ENCODE measurements at regions not wholly inside any gene's neighbourhood (a gene's known extent, or its start where the extent isn't known, plus 50 kb on each side); places are given as distances from the start of the nearest gene placed in this dataset.

DNA sequence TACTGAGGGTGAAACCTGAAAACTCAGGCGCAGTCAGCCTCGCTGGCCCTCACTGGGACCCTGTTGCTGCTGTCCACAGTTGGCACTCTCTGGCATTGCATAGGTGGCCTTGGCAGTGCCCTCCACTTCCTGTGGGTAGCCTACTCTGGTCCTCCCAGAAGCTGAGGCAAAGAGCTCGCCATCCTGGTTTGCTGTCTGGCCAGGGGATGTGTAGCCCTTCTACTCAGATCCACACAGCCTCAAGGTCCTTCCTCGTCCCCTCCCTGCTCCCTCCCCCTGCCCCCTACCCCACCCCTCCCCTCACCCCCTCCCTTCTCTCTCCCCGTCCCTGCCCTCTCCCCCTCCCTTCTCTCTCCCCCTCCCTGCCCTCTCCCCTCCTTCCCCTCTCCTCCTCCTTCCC is 176.0 kb downstream of the OLFM1 start:
- Histone ChIP-seq H3K4me2 (ENCODE audit: low read length) (no peak overlapping the region), H3K27ac (ENCODE audit: low read length) (no peak overlapping the region), H4K20me1 (ENCODE audit: insufficient read depth) (no peaks in the 10 kb centered on the region), H3K4me3 (ENCODE audit: low read length) (no peak overlapping the region), H3K9me2 (ENCODE audit: insufficient read depth, low read length) (no peaks in the 10 kb centered on the region), H2AFZ (ENCODE audit: low read depth, low read length) (no peak overlapping the region), H3K79me2 (replicated peaks; ENCODE audit: insufficient read depth, low read length) (no peaks in the 10 kb centered on the region), H3K27me3 (ENCODE audit: insufficient read depth, low read depth, low read length) (no peaks in the 10 kb centered on the region), H3K9me3 (ENCODE audit: low read length) (no peaks in the 10 kb centered on the region), H3F3A (ENCODE audit: insufficient read depth, low read length, poor library complexity, severe bottlenecking) (no peaks in the 10 kb centered on the region), H3K9ac (ENCODE audit: low read length) (no peak overlapping the region), H3K36me3 (ENCODE audit: insufficient read depth, low read length) (no peaks in the 10 kb centered on the region)
- TF ChIP-seq POLR2AphosphoS5 (IDR thresholded peaks at IDR 0.05) (no peak), SMC3 (conservative IDR thresholded peaks at IDR 0.05; ENCODE audit: poor library complexity) (no peak), MXI1 (conservative IDR thresholded peaks at IDR 0.05; ENCODE audit: poor library complexity, severe bottlenecking) (no peak), EZH2 (IDR thresholded peaks at IDR 0.05; ENCODE audit: borderline replicate concordance, insufficient read depth, low read length, poor library complexity, severe bottlenecking) (no peak), RAD21 (conservative IDR thresholded peaks at IDR 0.05) (no peak), EP300 (conservative IDR thresholded peaks at IDR 0.05; ENCODE audit: poor library complexity, severe bottlenecking) (no peak), TAF1 (IDR thresholded peaks at IDR 0.05; ENCODE audit: low read depth) (no peak)
- TF ChIP-seq, protein P1, sequence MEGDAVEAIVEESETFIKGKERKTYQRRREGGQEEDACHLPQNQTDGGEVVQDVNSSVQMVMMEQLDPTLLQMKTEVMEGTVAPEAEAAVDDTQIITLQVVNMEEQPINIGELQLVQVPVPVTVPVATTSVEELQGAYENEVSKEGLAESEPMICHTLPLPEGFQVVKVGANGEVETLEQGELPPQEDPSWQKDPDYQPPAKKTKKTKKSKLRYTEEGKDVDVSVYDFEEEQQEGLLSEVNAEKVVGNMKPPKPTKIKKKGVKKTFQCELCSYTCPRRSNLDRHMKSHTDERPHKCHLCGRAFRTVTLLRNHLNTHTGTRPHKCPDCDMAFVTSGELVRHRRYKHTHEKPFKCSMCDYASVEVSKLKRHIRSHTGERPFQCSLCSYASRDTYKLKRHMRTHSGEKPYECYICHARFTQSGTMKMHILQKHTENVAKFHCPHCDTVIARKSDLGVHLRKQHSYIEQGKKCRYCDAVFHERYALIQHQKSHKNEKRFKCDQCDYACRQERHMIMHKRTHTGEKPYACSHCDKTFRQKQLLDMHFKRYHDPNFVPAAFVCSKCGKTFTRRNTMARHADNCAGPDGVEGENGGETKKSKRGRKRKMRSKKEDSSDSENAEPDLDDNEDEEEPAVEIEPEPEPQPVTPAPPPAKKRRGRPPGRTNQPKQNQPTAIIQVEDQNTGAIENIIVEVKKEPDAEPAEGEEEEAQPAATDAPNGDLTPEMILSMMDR (IDR thresholded peaks at IDR 0.05; ENCODE audit: poor library complexity, severe bottlenecking) = no peak
- TF ChIP-seq, protein P2, sequence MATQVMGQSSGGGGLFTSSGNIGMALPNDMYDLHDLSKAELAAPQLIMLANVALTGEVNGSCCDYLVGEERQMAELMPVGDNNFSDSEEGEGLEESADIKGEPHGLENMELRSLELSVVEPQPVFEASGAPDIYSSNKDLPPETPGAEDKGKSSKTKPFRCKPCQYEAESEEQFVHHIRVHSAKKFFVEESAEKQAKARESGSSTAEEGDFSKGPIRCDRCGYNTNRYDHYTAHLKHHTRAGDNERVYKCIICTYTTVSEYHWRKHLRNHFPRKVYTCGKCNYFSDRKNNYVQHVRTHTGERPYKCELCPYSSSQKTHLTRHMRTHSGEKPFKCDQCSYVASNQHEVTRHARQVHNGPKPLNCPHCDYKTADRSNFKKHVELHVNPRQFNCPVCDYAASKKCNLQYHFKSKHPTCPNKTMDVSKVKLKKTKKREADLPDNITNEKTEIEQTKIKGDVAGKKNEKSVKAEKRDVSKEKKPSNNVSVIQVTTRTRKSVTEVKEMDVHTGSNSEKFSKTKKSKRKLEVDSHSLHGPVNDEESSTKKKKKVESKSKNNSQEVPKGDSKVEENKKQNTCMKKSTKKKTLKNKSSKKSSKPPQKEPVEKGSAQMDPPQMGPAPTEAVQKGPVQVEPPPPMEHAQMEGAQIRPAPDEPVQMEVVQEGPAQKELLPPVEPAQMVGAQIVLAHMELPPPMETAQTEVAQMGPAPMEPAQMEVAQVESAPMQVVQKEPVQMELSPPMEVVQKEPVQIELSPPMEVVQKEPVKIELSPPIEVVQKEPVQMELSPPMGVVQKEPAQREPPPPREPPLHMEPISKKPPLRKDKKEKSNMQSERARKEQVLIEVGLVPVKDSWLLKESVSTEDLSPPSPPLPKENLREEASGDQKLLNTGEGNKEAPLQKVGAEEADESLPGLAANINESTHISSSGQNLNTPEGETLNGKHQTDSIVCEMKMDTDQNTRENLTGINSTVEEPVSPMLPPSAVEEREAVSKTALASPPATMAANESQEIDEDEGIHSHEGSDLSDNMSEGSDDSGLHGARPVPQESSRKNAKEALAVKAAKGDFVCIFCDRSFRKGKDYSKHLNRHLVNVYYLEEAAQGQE (IDR thresholded peaks at IDR 0.05; ENCODE audit: borderline replicate concordance) = no peak

GRCh38 chr9:135265931-135266330 is 178.5 kb downstream of the OLFM1 start:
- Histone ChIP-seq H3K4me3 (ENCODE audit: low read length) (no peak overlapping the region), H3K4me2 (ENCODE audit: low read length) (no peak overlapping the region), H3K27me3 (ENCODE audit: insufficient read depth, low read depth, low read length) (no peaks in the 10 kb centered on the region), H4K20me1 (ENCODE audit: insufficient read depth) (no peaks in the 10 kb centered on the region), H3K27ac (ENCODE audit: low read length) (no peak overlapping the region), H2AFZ (ENCODE audit: low read depth, low read length) (no peak overlapping the region), H3K79me2 (replicated peaks; ENCODE audit: insufficient read depth, low read length) (no peaks in the 10 kb centered on the region), H3K9ac (ENCODE audit: low read length) (no peak overlapping the region), H3K9me3 (ENCODE audit: low read length) (no peaks in the 10 kb centered on the region), H3K36me3 (ENCODE audit: insufficient read depth, low read length) (no peaks in the 10 kb centered on the region), H3K9me2 (ENCODE audit: insufficient read depth, low read length) (no peaks in the 10 kb centered on the region), H3F3A (ENCODE audit: insufficient read depth, low read length, poor library complexity, severe bottlenecking) (no peaks in the 10 kb centered on the region)
- TF ChIP-seq RAD21 (conservative IDR thresholded peaks at IDR 0.05) (no peak), EZH2 (IDR thresholded peaks at IDR 0.05; ENCODE audit: borderline replicate concordance, insufficient read depth, low read length, poor library complexity, severe bottlenecking) (no peak), POLR2AphosphoS5 (IDR thresholded peaks at IDR 0.05) (no peak), SMC3 (conservative IDR thresholded peaks at IDR 0.05; ENCODE audit: poor library complexity) (no peak)
- TF ChIP-seq, protein P1 (IDR thresholded peaks at IDR 0.05; ENCODE audit: poor library complexity, severe bottlenecking) = no peak
